ENCODE measurements at regions not wholly inside any gene's neighbourhood (a gene's known extent, or its start where the extent isn't known, plus 50 kb on each side); places are given as distances from the start of the nearest gene placed in this dataset.

DNA sequence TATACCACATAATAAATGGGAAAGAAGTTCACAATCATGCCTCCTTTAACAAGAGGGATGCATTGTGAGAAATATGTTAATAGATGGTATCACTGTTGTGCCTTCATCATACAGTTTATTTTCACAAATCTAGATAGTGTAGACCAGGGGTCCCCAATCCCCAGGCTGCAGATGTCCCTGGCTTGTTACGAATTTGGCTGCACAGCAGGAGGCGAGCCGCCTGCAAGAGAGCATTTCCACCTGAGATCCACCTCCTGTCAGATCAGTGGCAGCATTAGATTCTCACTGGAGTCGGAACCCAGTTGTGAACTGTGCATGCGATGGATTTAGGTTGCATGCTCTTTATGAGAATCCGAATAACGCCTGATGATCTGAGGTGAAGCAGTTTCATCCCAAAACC is 361.9 kb upstream of the ZWINT start:
- Mint-ChIP-seq H3K4me3 (no peak overlapping the region), H3K27ac (no peak overlapping the region), H3K4me1 (ENCODE audit: unreplicated experiment) (no peaks in the 10 kb centered on the region), H3K9me3 (peaks cover 3% of the 10 kb centered on the region), H3K36me3 (no peaks in the 10 kb centered on the region), H3K27me3 (no peaks in the 10 kb centered on the region)
- no peak for DNase-seq (ENCODE audit: extremely low spot score, unreplicated experiment)
- TF ChIP-seq, protein P1, sequence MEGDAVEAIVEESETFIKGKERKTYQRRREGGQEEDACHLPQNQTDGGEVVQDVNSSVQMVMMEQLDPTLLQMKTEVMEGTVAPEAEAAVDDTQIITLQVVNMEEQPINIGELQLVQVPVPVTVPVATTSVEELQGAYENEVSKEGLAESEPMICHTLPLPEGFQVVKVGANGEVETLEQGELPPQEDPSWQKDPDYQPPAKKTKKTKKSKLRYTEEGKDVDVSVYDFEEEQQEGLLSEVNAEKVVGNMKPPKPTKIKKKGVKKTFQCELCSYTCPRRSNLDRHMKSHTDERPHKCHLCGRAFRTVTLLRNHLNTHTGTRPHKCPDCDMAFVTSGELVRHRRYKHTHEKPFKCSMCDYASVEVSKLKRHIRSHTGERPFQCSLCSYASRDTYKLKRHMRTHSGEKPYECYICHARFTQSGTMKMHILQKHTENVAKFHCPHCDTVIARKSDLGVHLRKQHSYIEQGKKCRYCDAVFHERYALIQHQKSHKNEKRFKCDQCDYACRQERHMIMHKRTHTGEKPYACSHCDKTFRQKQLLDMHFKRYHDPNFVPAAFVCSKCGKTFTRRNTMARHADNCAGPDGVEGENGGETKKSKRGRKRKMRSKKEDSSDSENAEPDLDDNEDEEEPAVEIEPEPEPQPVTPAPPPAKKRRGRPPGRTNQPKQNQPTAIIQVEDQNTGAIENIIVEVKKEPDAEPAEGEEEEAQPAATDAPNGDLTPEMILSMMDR (conservative IDR thresholded peaks at IDR 0.05), result no peak

DNA sequence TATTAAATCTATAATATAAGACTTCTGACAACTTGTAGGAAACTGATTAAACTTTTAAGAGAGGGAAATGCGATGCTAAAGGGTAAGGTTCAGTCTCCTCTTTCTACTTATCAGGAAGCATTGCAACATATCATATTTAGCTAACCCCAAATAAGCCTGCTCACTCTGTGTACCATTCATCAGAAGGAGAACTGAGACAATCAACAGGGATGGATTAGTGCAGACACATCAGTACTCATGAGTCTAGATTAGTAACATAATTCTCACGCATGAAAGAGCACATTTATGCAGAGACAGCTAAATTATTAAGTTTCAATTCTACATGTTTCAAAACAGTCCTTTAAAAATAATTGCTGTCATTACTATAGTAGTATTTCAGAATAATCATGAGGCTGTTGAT is 354.2 kb upstream of the ZWINT start:
- no peak overlapping the region for H3K27ac Mint-ChIP-seq
- DNase-seq (ENCODE audit: extremely low spot score, unreplicated experiment), result no peak
- no peaks in the 10 kb centered on the region for H3K27me3 Mint-ChIP-seq
- no peaks in the 10 kb centered on the region for H3K9me3 Mint-ChIP-seq
- H3K4me3 Mint-ChIP-seq, result no peak overlapping the region
- H3K36me3 Mint-ChIP-seq, result no peaks in the 10 kb centered on the region
- no peaks in the 10 kb centered on the region for H3K4me1 Mint-ChIP-seq (ENCODE audit: unreplicated experiment)
- TF ChIP-seq, protein P1 (conservative IDR thresholded peaks at IDR 0.05), result no peak

DNA sequence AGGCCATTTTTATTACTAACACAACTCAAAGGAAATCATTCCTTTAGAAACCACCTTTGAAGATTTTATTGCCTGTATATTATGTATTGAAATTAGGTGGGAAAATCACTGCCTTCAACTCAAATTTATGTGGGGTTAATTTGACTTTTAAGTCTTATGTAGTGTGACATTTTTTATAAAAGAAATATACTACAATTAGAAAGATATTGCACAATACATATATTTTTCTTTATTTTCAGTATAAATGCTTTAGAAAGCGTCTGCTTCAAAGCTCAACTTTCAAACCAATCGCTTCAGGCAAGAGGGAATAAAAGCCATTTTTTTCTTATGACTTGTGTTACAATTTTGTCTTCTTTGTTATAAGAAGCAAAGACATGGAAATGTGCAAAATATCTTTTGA is 337.4 kb upstream of the ZWINT start:
- no peak overlapping the region for H3K27ac Mint-ChIP-seq
- TF ChIP-seq, protein P1 (conservative IDR thresholded peaks at IDR 0.05), result no peak
- H3K4me3 Mint-ChIP-seq, result no peak overlapping the region
- H3K4me1 Mint-ChIP-seq (ENCODE audit: unreplicated experiment), result no peaks in the 10 kb centered on the region
- DNase-seq (ENCODE audit: extremely low spot score, unreplicated experiment), result no peak
- H3K27me3 Mint-ChIP-seq, result no peaks in the 10 kb centered on the region
- H3K9me3 Mint-ChIP-seq, result no peaks in the 10 kb centered on the region
- no peaks in the 10 kb centered on the region for H3K36me3 Mint-ChIP-seq

DNA sequence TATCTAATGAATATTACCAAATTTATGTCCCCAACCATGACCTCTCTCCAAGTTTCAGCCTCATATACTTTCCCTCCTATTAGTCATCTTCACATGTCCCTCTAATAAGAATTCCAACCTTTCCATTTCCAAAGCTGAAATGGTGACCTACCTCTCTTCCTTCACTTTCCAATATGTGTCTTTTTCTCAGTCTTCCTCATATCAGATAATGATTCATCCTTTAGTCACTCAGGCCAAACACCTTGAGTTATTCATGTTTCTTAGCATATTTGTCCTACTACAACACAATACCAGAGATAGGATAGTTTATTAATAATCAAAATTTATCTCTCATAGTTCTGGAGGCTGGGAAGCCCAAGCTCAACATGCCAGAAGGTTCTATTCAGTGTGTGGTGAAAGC is 318.5 kb upstream of the ZWINT start:
- no peaks in the 10 kb centered on the region for H3K4me1 Mint-ChIP-seq (ENCODE audit: unreplicated experiment)
- H3K4me3 Mint-ChIP-seq, result no peak overlapping the region
- DNase-seq (ENCODE audit: extremely low spot score, unreplicated experiment), result no peak
- no peaks in the 10 kb centered on the region for H3K9me3 Mint-ChIP-seq
- H3K36me3 Mint-ChIP-seq, result no peaks in the 10 kb centered on the region
- TF ChIP-seq, protein P1 (conservative IDR thresholded peaks at IDR 0.05), result no peak
- H3K27me3 Mint-ChIP-seq, result no peaks in the 10 kb centered on the region
- H3K27ac Mint-ChIP-seq, result no peak overlapping the region

DNA sequence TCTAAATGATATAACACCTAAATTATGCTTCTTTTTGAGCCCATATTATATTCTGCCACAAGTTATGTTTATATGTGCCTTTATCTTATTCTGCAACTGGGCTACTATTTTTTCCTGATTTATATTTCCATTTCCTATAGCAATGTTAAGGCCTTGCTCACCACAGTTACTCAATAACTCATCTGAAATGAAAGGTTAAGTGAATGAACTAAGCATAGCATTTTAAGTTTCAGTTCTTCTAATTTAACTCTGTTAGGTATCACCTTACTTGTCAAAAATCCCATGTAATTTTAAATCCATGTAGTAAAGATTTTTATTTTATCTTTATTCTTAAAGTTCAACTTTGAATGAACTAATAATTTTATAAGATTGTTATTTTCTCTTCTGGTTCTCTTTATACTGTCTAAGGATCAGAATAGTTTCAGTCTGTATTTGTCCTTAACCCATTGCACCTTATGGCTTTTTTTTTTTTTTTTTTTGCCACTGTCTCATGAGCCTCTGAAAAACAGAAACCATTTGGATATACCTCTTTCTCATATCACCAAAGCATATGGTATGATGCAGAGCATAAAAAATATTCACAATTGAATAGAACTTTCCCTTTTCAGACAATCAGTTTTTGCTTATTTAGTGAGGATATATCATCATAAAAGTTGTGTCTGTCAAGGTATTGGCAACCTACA is 301.8 kb upstream of the ZWINT start:
- DNase-seq (ENCODE audit: extremely low spot score, unreplicated experiment), result no peak
- TF ChIP-seq, protein P1 (conservative IDR thresholded peaks at IDR 0.05), result no peak
- H3K27ac Mint-ChIP-seq, result no peak overlapping the region
- no peak overlapping the region for H3K4me3 Mint-ChIP-seq
- no peaks in the 10 kb centered on the region for H3K4me1 Mint-ChIP-seq (ENCODE audit: unreplicated experiment)
- H3K36me3 Mint-ChIP-seq, result no peaks in the 10 kb centered on the region
- H3K27me3 Mint-ChIP-seq, result no peaks in the 10 kb centered on the region
- no peaks in the 10 kb centered on the region for H3K9me3 Mint-ChIP-seq

DNA sequence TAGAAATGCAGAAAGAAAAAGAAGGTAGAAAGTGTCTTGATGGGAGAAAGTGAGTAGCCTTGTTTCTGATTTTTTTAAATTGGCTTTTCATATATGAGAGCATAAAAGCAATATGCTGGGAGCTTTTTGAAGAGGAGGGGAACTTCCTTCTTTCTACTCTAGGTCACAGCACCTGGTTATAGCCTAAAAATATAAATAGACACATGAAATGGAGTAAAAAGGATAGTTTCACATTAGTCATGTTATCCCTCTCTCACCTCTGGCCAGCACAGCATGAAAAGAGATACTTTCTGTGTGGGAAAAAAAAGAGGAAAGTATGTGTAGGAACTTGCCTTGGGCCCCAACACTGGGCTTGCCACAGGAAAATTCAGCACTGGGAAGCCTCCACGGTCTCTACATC is 292.2 kb upstream of the ZWINT start:
- no peak overlapping the region for H3K4me3 Mint-ChIP-seq
- TF ChIP-seq, protein P1 (conservative IDR thresholded peaks at IDR 0.05), result no peak
- no peak overlapping the region for H3K27ac Mint-ChIP-seq
- no peaks in the 10 kb centered on the region for H3K4me1 Mint-ChIP-seq (ENCODE audit: unreplicated experiment)
- H3K27me3 Mint-ChIP-seq, result no peaks in the 10 kb centered on the region
- H3K9me3 Mint-ChIP-seq, result no peaks in the 10 kb centered on the region
- H3K36me3 Mint-ChIP-seq, result no peaks in the 10 kb centered on the region
- no peak for DNase-seq (ENCODE audit: extremely low spot score, unreplicated experiment)
